T-helper 17 cell (primary cell): ENCODE measurements at regions not wholly inside any gene's neighbourhood (a gene's known extent, or its start where the extent isn't known, plus 50 kb on each side); places are given as distances from the start of the nearest gene placed in this dataset.

Experiments
- ATAC-seq: fragments of 150-1000 bp; cut with Tn5 transposase; 2 replicates; pipeline ENCODE4 v1.10.0; 2021; ENCODE audit warnings: mild to moderate bottlenecking, moderate library complexity
- DNase-seq, 3 donors: peaks; one replicate each; pipeline versions ENCODE4 v3.0.0 to v3.0.0-alpha.2; 2020 to 2021
- H3K9me3 ChIP-seq: one replicate; pipeline ENCODE4 v1.7.0; 2013; ENCODE audit warnings: low read length, mild to moderate bottlenecking; ENCODE audit not compliant: control insufficient read depth, poor library complexity, severe bottlenecking
- H3K27ac Mint-ChIP-seq: one replicate; pipeline ENCODE4 v1.8.0; 2022; ENCODE audit warnings: mild to moderate bottlenecking, moderate library complexity, mixed read lengths
- H3K27me3 Mint-ChIP-seq: one replicate; pipeline ENCODE4 v1.8.0; 2022; ENCODE audit warnings: mixed read lengths
- H3K36me3 Mint-ChIP-seq: one replicate; pipeline ENCODE4 v1.8.0; 2022; ENCODE audit warnings: low read depth, mixed read lengths
- H3K4me1 Mint-ChIP-seq: one replicate; pipeline ENCODE4 v1.8.0; 2022; ENCODE audit warnings: mild to moderate bottlenecking, mixed read lengths
- H3K4me3 Mint-ChIP-seq: one replicate; pipeline ENCODE4 v1.8.0; 2022; ENCODE audit warnings: mild to moderate bottlenecking, moderate library complexity, mixed read lengths

GRCh38 chr18:71958605-71959004, 585.5 kb downstream of the CBLN2 start:
- Mint-ChIP-seq H3K4me1 (no peaks in the 10 kb centered on the region), H3K27ac (no peak overlapping the region), H3K4me3 (no peak overlapping the region), H3K36me3 (no peaks in the 10 kb centered on the region), H3K27me3 (no peaks in the 10 kb centered on the region)
- DNase-seq (no peak), ATAC-seq (no peak)
- H3K9me3 ChIP-seq: no peaks in the 10 kb centered on the region

- no peaks in the 10 kb centered on the region for H3K27me3 Mint-ChIP-seq
- no peak overlapping the region for H3K4me3 Mint-ChIP-seq
- no peak for ATAC-seq
- H3K27ac Mint-ChIP-seq: no peak overlapping the region
- DNase-seq: no peak
- H3K36me3 Mint-ChIP-seq: no peaks in the 10 kb centered on the region
- no peaks in the 10 kb centered on the region for H3K9me3 ChIP-seq
- no peaks in the 10 kb centered on the region for H3K4me1 Mint-ChIP-seq
Observed at GRCh38 chr18:71951001-71951400, 593.1 kb downstream of the CBLN2 start.

- no peak overlapping the region for H3K27ac Mint-ChIP-seq
- H3K27me3 Mint-ChIP-seq: no peaks in the 10 kb centered on the region
- ATAC-seq: no peak
Observed at GRCh38 chr18:71942433-71942832, 601.7 kb downstream of the CBLN2 start.

GRCh38 chr18:71939483-71939882, 604.7 kb downstream of the CBLN2 start:
- Mint-ChIP-seq H3K4me1 (no peaks in the 10 kb centered on the region), H3K36me3 (no peaks in the 10 kb centered on the region), H3K4me3 (no peak overlapping the region), H3K27me3 (no peaks in the 10 kb centered on the region), H3K27ac (no peak overlapping the region)
- ATAC-seq: no peak
- no peak for DNase-seq
- H3K9me3 ChIP-seq: no peaks in the 10 kb centered on the region

More at GRCh38 chr18:71942433-71942832, 601.7 kb downstream of the CBLN2 start:
- Mint-ChIP-seq H3K4me3 (no peak overlapping the region), H3K36me3 (no peaks in the 10 kb centered on the region), H3K4me1 (no peaks in the 10 kb centered on the region)
- H3K9me3 ChIP-seq: no peaks in the 10 kb centered on the region
- DNase-seq: no peak

- Mint-ChIP-seq H3K27ac (no peak overlapping the region), H3K4me1 (no peaks in the 10 kb centered on the region), H3K27me3 (no peaks in the 10 kb centered on the region), H3K4me3 (no peak overlapping the region), H3K36me3 (no peaks in the 10 kb centered on the region)
- no peak for DNase-seq
- ATAC-seq: no peak
- no peaks in the 10 kb centered on the region for H3K9me3 ChIP-seq
Observed at GRCh38 chr18:71936744-71937143, 607.4 kb downstream of the CBLN2 start.

- Mint-ChIP-seq H3K4me1 (no peaks in the 10 kb centered on the region), H3K4me3 (no peak overlapping the region), H3K27ac (no peak overlapping the region), H3K36me3 (no peaks in the 10 kb centered on the region), H3K27me3 (no peaks in the 10 kb centered on the region)
- no peaks in the 10 kb centered on the region for H3K9me3 ChIP-seq
- ATAC-seq (no peak), DNase-seq (no peak)
Observed at GRCh38 chr18:71919211-71919610, 624.9 kb downstream of the CBLN2 start.

- no peak overlapping the region for H3K4me3 Mint-ChIP-seq
- DNase-seq (no peak), ATAC-seq (no peak)
- H3K36me3 Mint-ChIP-seq: no peaks in the 10 kb centered on the region
- H3K4me1 Mint-ChIP-seq: no peaks in the 10 kb centered on the region
- no peak overlapping the region for H3K27ac Mint-ChIP-seq
- no peaks in the 10 kb centered on the region for H3K27me3 Mint-ChIP-seq
- no peaks in the 10 kb centered on the region for H3K9me3 ChIP-seq
Observed at GRCh38 chr18:71913641-71914040, 630.5 kb downstream of the CBLN2 start.

- no peak for ATAC-seq
- Mint-ChIP-seq H3K27me3 (no peaks in the 10 kb centered on the region), H3K4me1 (no peaks in the 10 kb centered on the region), H3K27ac (no peak overlapping the region), H3K36me3 (no peaks in the 10 kb centered on the region), H3K4me3 (no peak overlapping the region)
- DNase-seq: no peak
- no peaks in the 10 kb centered on the region for H3K9me3 ChIP-seq
Observed at GRCh38 chr18:71902482-71902881, 641.7 kb downstream of the CBLN2 start.

GRCh38 chr18:71899707-71900472, 644.3 kb downstream of the CBLN2 start:
- Mint-ChIP-seq H3K4me3 (no peak overlapping the region), H3K27me3 (no peaks in the 10 kb centered on the region), H3K36me3 (no peaks in the 10 kb centered on the region), H3K4me1 (no peaks in the 10 kb centered on the region), H3K27ac (no peak overlapping the region)
- DNase-seq (no peak), ATAC-seq (no peak)
- no peaks in the 10 kb centered on the region for H3K9me3 ChIP-seq

- Mint-ChIP-seq H3K4me1 (no peaks in the 10 kb centered on the region), H3K27me3 (no peaks in the 10 kb centered on the region), H3K36me3 (no peaks in the 10 kb centered on the region), H3K4me3 (no peak overlapping the region), H3K27ac (no peak overlapping the region)
- no peaks in the 10 kb centered on the region for H3K9me3 ChIP-seq
- ATAC-seq (no peak), DNase-seq (no peak)
Observed at GRCh38 chr18:71899183-71899582, 645.0 kb downstream of the CBLN2 start.

- Mint-ChIP-seq H3K4me1 (no peaks in the 10 kb centered on the region), H3K27ac (no peak overlapping the region), H3K4me3 (no peak overlapping the region), H3K27me3 (no peaks in the 10 kb centered on the region), H3K36me3 (no peaks in the 10 kb centered on the region)
- DNase-seq: no peak
- H3K9me3 ChIP-seq: peaks cover 2% of the 10 kb centered on the region
- no peak for ATAC-seq
Observed at GRCh38 chr18:71887509-71887908, 656.6 kb downstream of the CBLN2 start.

GRCh38 chr18:71878226-71878625, 665.9 kb downstream of the CBLN2 start:
- Mint-ChIP-seq H3K4me1 (no peaks in the 10 kb centered on the region), H3K27me3 (no peaks in the 10 kb centered on the region), H3K36me3 (no peaks in the 10 kb centered on the region), H3K4me3 (no peak overlapping the region), H3K27ac (no peak overlapping the region)
- no peak for ATAC-seq
- DNase-seq: no peak
- H3K9me3 ChIP-seq: no peaks in the 10 kb centered on the region

GRCh38 chr18:71873695-71874094, 670.4 kb downstream of the CBLN2 start:
- H3K36me3 Mint-ChIP-seq: no peaks in the 10 kb centered on the region
- H3K9me3 ChIP-seq: no peaks in the 10 kb centered on the region
- H3K4me1 Mint-ChIP-seq: no peaks in the 10 kb centered on the region
- no peak for DNase-seq
- ATAC-seq: no peak
- no peak overlapping the region for H3K4me3 Mint-ChIP-seq
- H3K27me3 Mint-ChIP-seq: no peaks in the 10 kb centered on the region
- H3K27ac Mint-ChIP-seq: no peak overlapping the region

- no peaks in the 10 kb centered on the region for H3K4me1 Mint-ChIP-seq
- H3K36me3 Mint-ChIP-seq: no peaks in the 10 kb centered on the region
- H3K9me3 ChIP-seq: no peaks in the 10 kb centered on the region
- H3K4me3 Mint-ChIP-seq: no peak overlapping the region
- DNase-seq (no peak), ATAC-seq (no peak)
- H3K27ac Mint-ChIP-seq: no peak overlapping the region
- H3K27me3 Mint-ChIP-seq: no peaks in the 10 kb centered on the region
Observed at GRCh38 chr18:71865888-71866287, 678.3 kb downstream of the CBLN2 start.
